A549 (cell line): ENCODE measurements at regions not wholly inside any gene's neighbourhood (a gene's known extent, or its start where the extent isn't known, plus 50 kb on each side); places are given as distances from the start of the nearest gene placed in this dataset.
A peak's percentile ranks its signal among the peaks of the same experiment; 100 is the strongest.

Experiments used
- ATAC-seq, 2 experiments: fragments of 200-7000 bp in 1 of 2; fragments of >200 bp in 1 of 2; cut with Nextera tagmentation in 1 of 2; cut with Tn5 transposase in 1 of 2; 3 replicates each; pipeline versions ENCODE4 v1.8.0 to v1.9.1; 2018 to 2020; ENCODE audit warnings: mild to moderate bottlenecking in 1 of 2, moderate library complexity in 1 of 2
- CTCF ChIA-PET: fragments of 300-600 bp; sonication (Branson Sonifier 250); formaldehyde crosslinking; extraction: SDS; loops from one replicate; lab custom pipeline; 2021; ENCODE audit warnings: antibody characterized with exemption, inconsistent platforms; lab: Yijun Ruan, JAX
- POLR2A ChIA-PET: fragments of 350-600 bp; formaldehyde crosslinking; extraction: SDS; loops from one replicate; lab custom pipeline; 2021; ENCODE audit warnings: antibody characterized with exemption, inconsistent platforms; lab: Yijun Ruan, JAX
- DNase-seq, 2 experiments: peaks; one replicate each; pipeline versions ENCODE4 v3.0.0 to v3.0.0-alpha.2; 2011 to 2016; ENCODE audit warnings: low read depth in 1 of 2, low spot score in 1 of 2
- FAIRE-seq: peaks from 2 replicates; lab custom pipeline; 2011; peaks lifted over from hg19 to GRCh38; lab: Jason Lieb, UNC
- H3K27ac ChIP-seq, 2 experiments: fragments of >200 bp; sonication (Bioruptor Twin); formaldehyde crosslinking; 3 replicates each; pipeline ENCODE4 v1.5.1; 2016 to 2017
- H3K4me1 ChIP-seq: fragments of >200 bp; sonication (Bioruptor Twin); formaldehyde crosslinking; 3 replicates; pipeline ENCODE4 v1.6.1; 2016
- H3K4me2 ChIP-seq: fragments of >200 bp; sonication (Bioruptor Twin); formaldehyde crosslinking; 3 replicates; pipeline ENCODE4 v1.6.1; 2016
- H3K4me3 ChIP-seq: fragments of >200 bp; sonication (Bioruptor Twin); formaldehyde crosslinking; 3 replicates; pipeline ENCODE4 v1.5.1; 2016
- H3K9me3 ChIP-seq: fragments of >200 bp; sonication (Bioruptor Twin); formaldehyde crosslinking; 3 replicates; pipeline ENCODE4 v1.6.1; 2016
- BHLHE40 ChIP-seq: IDR thresholded peaks from 2 replicates; pipeline ENCODE4 v1.6.1; 2012; ENCODE audit warnings: low read depth, low read length, inconsistent platforms
- CBX2 ChIP-seq: fragments of 200-600 bp; sonication (generic); IDR thresholded peaks from 2 replicates; pipeline ENCODE4 v1.6.1; 2016; ENCODE audit warnings: low read depth, mild to moderate bottlenecking, borderline replicate concordance
- CBX8 ChIP-seq: fragments of 200-600 bp; sonication (generic); IDR thresholded peaks from 2 replicates; pipeline ENCODE4 v1.6.1; 2016
- CEBPB ChIP-seq, 2 experiments: fragments of >200 bp in 1 of 2; sonication (Bioruptor Twin) in 1 of 2; formaldehyde crosslinking in 1 of 2; IDR thresholded peaks; 2 replicates each; pipeline ENCODE4 v1.6.1; 2012 to 2016
- CHD2 ChIP-seq: fragments of 150-350 bp; IDR thresholded peaks from 2 replicates; pipeline ENCODE4 v1.6.1; 2014; ENCODE audit warnings: low read length; ENCODE audit not compliant: partially characterized antibody
- EHMT2 ChIP-seq: fragments of 200-600 bp; sonication (generic); IDR thresholded peaks from 2 replicates; pipeline ENCODE4 v1.6.1; 2016; ENCODE audit warnings: antibody characterized with exemption, low read depth, mild to moderate bottlenecking, moderate library complexity
- GATA3 ChIP-seq: IDR thresholded peaks from 2 replicates; pipeline ENCODE4 v1.6.1; 2012; ENCODE audit warnings: borderline replicate concordance
- HDAC2 ChIP-seq: fragments of 200-600 bp; sonication (generic); IDR thresholded peaks from 2 replicates; pipeline ENCODE4 v1.6.1; 2016
- JUN ChIP-seq, 2 experiments: fragments of >200 bp; sonication (Bioruptor Twin); formaldehyde crosslinking; IDR thresholded peaks; 2 replicates in 1 of 2; 3 replicates in 1 of 2; pipeline ENCODE4 v1.6.1; 2016 to 2017
- MAFK ChIP-seq: fragments of 450-650 bp; IDR thresholded peaks from 2 replicates; pipeline ENCODE4 v1.6.1; 2014; ENCODE audit not compliant: partially characterized antibody
- NPAS2 ChIP-seq: fragments of 250-450 bp; sonication (Bioruptor Pico); IDR thresholded peaks from 2 replicates; pipeline ENCODE4 v1.8.0; 2022; ENCODE audit warnings: mild to moderate bottlenecking, moderate library complexity, borderline replicate concordance
- NR3C1 ChIP-seq: fragments of >200 bp; sonication (Bioruptor Twin); formaldehyde crosslinking; IDR thresholded peaks from 3 replicates; pipeline ENCODE4 v1.6.1; 2017
- SMC3 ChIP-seq: fragments of >200 bp; sonication (Bioruptor Twin); formaldehyde crosslinking; IDR thresholded peaks from 3 replicates; pipeline ENCODE4 v1.6.1; 2018; ENCODE audit warnings: inconsistent platforms
- TFCP2L1 ChIP-seq: fragments of 250-450 bp; sonication (Bioruptor Pico); IDR thresholded peaks from 2 replicates; pipeline ENCODE4 v1.5.0; 2021; ENCODE audit warnings: mild to moderate bottlenecking
- TP53 ChIP-seq: fragments of 250-450 bp; sonication (Bioruptor Pico); IDR thresholded peaks from 2 replicates; pipeline ENCODE4 v1.5.0; 2021; ENCODE audit warnings: mild to moderate bottlenecking, moderate library complexity
- ZC3H11A ChIP-seq: fragments of 450-650 bp; IDR thresholded peaks from 2 replicates; pipeline ENCODE4 v1.6.1; 2014; ENCODE audit warnings: antibody characterized with exemption, mild to moderate bottlenecking
- WGBS: methylation state at CpG from one replicate; pipeline ENCODE4 v1.1.6; 2017; ENCODE audit errors: missing lambda C conversion rate; 5-methylcytosine and 5-hydroxymethylcytosine counted together
- TF ChIP-seq, protein P1 (sequence below): IDR thresholded peaks from 2 replicates; pipeline ENCODE4 v1.6.1; 2012
- TF ChIP-seq, protein P2 (sequence below): IDR thresholded peaks from 2 replicates; pipeline ENCODE4 v1.6.1; 2012; ENCODE audit warnings: low read depth, borderline replicate concordance

DNA sequence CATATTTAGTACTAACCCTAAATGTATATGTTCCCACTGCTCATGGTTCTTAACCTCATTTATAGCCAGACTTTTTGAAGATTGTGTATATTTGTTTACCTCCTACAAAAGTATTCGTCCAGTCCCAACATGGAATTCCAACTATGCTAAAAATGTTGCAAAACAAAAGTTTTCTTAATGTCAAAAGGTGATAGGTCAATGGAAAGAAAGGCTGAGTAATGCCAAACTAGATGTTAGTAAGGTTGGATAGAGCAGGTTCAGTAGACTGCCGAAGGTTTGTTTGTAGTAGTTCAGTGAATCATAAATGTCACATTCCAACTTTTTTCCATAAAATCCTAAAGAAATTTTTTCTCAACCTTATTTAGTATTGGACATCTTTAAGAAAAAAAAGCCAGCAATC, 874.5 kb downstream of the FLRT2 start:
- peak overlapping the region; percentile 50 for H3K4me2 ChIP-seq
- H3K4me1 ChIP-seq = peaks cover 9% of the 10 kb centered on the region; the same call in 2 of the 3 replicates
- ChIA-PET CTCF (no interaction called here), POLR2A (no interaction called here)
- ATAC-seq = no peak
- no peak overlapping the region; a peak in 1 of 6 replicates for H3K27ac ChIP-seq
- no peak overlapping the region for H3K4me3 ChIP-seq
- no peak for FAIRE-seq
- DNase-seq = peak in 1 of 2 experiments; percentile 23
- peak; percentile 13; the same call in 1 of the 2 replicates for TF ChIP-seq GATA3
- no peak for TF ChIP-seq EHMT2
- peak in 1 of 2 experiments; percentile 36; a peak in 1 of 4 replicates for TF ChIP-seq CEBPB (IDR thresholded peaks at IDR 0.05)
- WGBS = 2% methylated on average over 2 of the region's 2 CpGs
- no peaks in the 10 kb centered on the region; the same call in 2 of the 3 replicates for H3K9me3 ChIP-seq

DNA sequence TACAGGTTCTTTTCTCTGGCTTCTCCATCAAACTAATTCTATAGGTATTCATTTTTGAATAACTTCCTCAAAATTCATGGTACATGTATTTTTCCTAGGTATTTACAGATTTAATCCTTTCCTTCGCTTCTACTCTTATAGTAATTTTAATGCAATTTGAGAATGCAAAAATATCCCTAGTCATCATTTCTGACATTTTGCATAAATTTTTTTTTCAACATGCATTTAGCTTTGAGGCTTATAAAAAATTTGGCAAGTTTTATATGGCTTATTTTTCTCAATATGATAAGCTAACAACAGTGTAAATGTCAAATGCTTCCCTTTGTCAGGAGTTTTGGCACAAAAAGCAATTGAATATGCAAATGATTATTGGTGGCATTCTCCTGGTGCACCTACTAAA, 872.6 kb downstream of the FLRT2 start:
- H3K4me1 ChIP-seq = peaks cover 9% of the 10 kb centered on the region; the same call in 2 of the 3 replicates
- H3K27ac ChIP-seq = no peak overlapping the region
- no peak overlapping the region for H3K4me3 ChIP-seq
- H3K9me3 ChIP-seq = no peaks in the 10 kb centered on the region; the same call in 2 of the 3 replicates
- ChIA-PET POLR2A (no interaction called here), CTCF (no interaction called here)
- 12% methylated on average over 1 of the region's 1 CpG for WGBS
- no peak for DNase-seq
- H3K4me2 ChIP-seq = no peak overlapping the region
- ATAC-seq = no peak
- FAIRE-seq = no peak
- peak; percentile 66 for TF ChIP-seq MAFK
- TF ChIP-seq CBX8 = no peak
- TF ChIP-seq, protein P1, sequence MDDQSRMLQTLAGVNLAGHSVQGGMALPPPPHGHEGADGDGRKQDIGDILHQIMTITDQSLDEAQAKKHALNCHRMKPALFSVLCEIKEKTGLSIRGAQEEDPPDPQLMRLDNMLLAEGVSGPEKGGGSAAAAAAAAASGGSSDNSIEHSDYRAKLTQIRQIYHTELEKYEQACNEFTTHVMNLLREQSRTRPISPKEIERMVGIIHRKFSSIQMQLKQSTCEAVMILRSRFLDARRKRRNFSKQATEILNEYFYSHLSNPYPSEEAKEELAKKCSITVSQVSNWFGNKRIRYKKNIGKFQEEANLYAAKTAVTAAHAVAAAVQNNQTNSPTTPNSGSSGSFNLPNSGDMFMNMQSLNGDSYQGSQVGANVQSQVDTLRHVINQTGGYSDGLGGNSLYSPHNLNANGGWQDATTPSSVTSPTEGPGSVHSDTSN = no peak

DNA sequence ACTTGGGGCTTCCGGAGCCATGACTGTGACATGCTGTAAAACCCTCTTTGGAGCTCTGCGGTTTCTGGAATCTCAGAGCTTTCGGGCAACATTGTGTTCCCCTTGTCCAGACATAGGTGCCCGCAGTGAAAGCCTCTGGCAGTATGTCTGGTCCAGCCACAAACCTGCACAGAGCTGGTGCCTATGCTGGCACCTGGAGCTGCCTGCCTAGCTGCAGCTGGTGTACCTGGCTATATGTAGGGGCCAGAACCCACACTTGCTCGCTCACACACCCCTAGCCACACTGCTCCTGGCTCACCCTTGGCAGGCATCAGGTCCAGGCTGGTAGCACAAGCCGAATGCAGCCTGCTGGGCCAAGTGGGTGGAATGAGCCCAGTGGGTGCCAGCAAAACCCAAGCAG, 861.1 kb downstream of the FLRT2 start:
- ATAC-seq (no peak), DNase-seq (no peak), FAIRE-seq (no peak)
- Histone ChIP-seq H3K4me2 (no peak overlapping the region), H3K4me3 (no peak overlapping the region), H3K27ac (no peak overlapping the region), H3K4me1 (no peaks in the 10 kb centered on the region), H3K9me3 (no peaks in the 10 kb centered on the region)
- CTCF ChIA-PET = no interaction called here
- POLR2A ChIA-PET = no interaction called here
- no peak for TF ChIP-seq TFCP2L1 (CRISPR knock-in tag)
- TF ChIP-seq, protein P2, sequence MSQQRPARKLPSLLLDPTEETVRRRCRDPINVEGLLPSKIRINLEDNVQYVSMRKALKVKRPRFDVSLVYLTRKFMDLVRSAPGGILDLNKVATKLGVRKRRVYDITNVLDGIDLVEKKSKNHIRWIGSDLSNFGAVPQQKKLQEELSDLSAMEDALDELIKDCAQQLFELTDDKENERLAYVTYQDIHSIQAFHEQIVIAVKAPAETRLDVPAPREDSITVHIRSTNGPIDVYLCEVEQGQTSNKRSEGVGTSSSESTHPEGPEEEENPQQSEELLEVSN = no peak
- no peak for TF ChIP-seq JUN (IDR thresholded peaks at IDR 0.05)
- no peak for TF ChIP-seq NR3C1
- TF ChIP-seq CBX8 = no peak
- no peak for TF ChIP-seq CHD2
- no peak for TF ChIP-seq HDAC2
- no peak for TF ChIP-seq SMC3
- no peak for TF ChIP-seq ZC3H11A
- WGBS = 14% methylated on average over 6 of the region's 6 CpGs

DNA sequence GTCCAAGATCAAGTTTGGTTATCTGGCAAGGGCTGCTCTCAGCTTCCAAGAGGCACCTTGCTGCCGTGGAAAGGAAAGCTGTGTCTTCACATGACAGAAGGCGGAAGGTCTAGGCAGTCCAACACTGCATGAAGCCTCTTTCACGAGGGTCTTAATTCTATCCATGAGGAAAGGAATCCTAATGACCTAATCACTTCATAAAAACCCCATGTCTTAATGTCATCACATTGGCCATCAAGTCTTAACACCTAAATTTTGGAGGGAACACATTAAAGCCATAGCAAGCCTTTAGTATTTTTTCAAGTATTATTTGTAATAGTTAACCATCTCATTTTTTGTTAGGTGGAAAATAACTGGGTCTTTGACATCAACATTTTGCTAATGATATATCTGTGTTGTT, 858.3 kb downstream of the FLRT2 start:
- no peak for FAIRE-seq
- no peak for TF ChIP-seq NPAS2 (CRISPR knock-in tag)
- no peak for TF ChIP-seq TP53 (CRISPR knock-in tag)
- no peak for TF ChIP-seq BHLHE40
- no peak for TF ChIP-seq CBX2
- TF ChIP-seq, all 56 proteins: peak for 0
- POLR2A ChIA-PET = no interaction called here
- H3K9me3 ChIP-seq = no peaks in the 10 kb centered on the region
- CTCF ChIA-PET = no interaction called here
- no peak overlapping the region for H3K4me2 ChIP-seq
- H3K27ac ChIP-seq = no peak overlapping the region
- 21% methylated on average over 3 of the region's 3 CpGs for WGBS
- DNase-seq (no peak), ATAC-seq (no peak)
- no peak overlapping the region for H3K4me3 ChIP-seq
- H3K4me1 ChIP-seq = no peaks in the 10 kb centered on the region

DNA sequence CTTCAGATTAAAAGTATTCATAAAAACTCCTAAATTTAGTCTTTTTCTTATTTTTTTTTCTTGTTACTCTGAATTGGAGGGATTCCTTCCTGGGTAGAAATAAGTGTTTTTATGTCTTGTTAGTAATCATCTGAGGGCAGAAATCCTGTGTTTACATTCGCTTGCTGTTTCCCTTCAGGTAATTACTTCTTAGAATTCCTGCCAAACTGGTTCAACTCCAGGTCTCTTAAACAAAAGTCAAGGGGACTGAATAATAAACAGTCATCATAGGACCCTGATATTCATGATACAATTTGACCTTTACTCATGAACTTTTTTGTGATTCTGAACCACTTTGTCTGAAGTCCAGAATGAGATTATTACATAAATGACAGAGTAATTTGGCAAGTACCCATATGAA, 843.9 kb downstream of the FLRT2 start:
- CTCF ChIA-PET = no interaction called here
- Histone ChIP-seq H3K4me1 (no peaks in the 10 kb centered on the region), H3K4me3 (no peak overlapping the region), H3K27ac (no peak overlapping the region), H3K9me3 (peaks cover 3% of the 10 kb centered on the region; the same call in 2 of the 3 replicates), H3K4me2 (no peak overlapping the region)
- TF ChIP-seq, protein P2 = no peak
- TF ChIP-seq NPAS2 (CRISPR knock-in tag) (no peak), TP53 (CRISPR knock-in tag) (no peak), CBX2 (no peak), TFCP2L1 (CRISPR knock-in tag) (no peak)
- FAIRE-seq = no peak
- no peak for ATAC-seq
- no peak for DNase-seq
- POLR2A ChIA-PET = no interaction called here
- 0% methylated on average over 1 of the region's 1 CpG for WGBS
